HCT116 (cell line): ENCODE measurements at regions not wholly inside any gene's neighbourhood (a gene's known extent, or its start where the extent isn't known, plus 50 kb on each side); places are given as distances from the start of the nearest gene placed in this dataset.

ENCODE experiments used
- ATAC-seq: fragments of 200-7000 bp; cut with Tn5 transposase; 2 replicates; pipeline ENCODE4 v1.9.1; 2020; ENCODE audit warnings: mild to moderate bottlenecking, moderate library complexity
- BruUV-seq: library from RNA; stranded (reverse); fragments of 400-500 nt; replicated peaks from 2 replicates; lab custom pipeline; 2021; lab: Mats Ljungman, UMichigan
- CTCF ChIA-PET: fragments of 300-600 bp; sonication (Branson Sonifier 250); formaldehyde crosslinking; loops from one replicate; lab custom pipeline; 2021; ENCODE audit warnings: antibody characterized with exemption; lab: Charles Lee
- POLR2A ChIA-PET: fragments of 300-600, 350-600 bp; sonication (Branson Sonifier 250); formaldehyde crosslinking; loops from one replicate; lab custom pipeline; 2021; ENCODE audit warnings: antibody characterized with exemption; lab: Charles Lee
- RAD21 ChIA-PET, 2 experiments: fragments of 300-600 bp; sonication (Branson Sonifier 250); formaldehyde crosslinking; loops; one replicate each; lab custom pipeline; 2023; ENCODE audit warnings: low total read pairs in 2 of 2; ENCODE audit not compliant: uncharacterized antibody in 2 of 2, unreplicated experiment in 2 of 2, low non-redundant PET in 1 of 2; lab: Charles Lee
- DNase-seq: peaks from one replicate; pipeline ENCODE4 v3.0.0-alpha.2; 2010; ENCODE audit warnings: low read depth, low spot score
- H2AFZ ChIP-seq: fragments of 200-600 bp; shearing (Covaris generic), sonication (generic); 2 replicates; pipeline ENCODE4 v1.6.1; 2017; ENCODE audit warnings: low read depth, mixed run types, mixed read lengths, antibody characterized with exemption, low read length; ENCODE audit not compliant: poor library complexity, severe bottlenecking
- H3K27ac ChIP-seq: 2 replicates; pipeline ENCODE4 v1.5.1; 2012; ENCODE audit warnings: low read depth, low read length
- H3K27me3 ChIP-seq: fragments of 200-600 bp; sonication (generic); 2 replicates; pipeline ENCODE4 v1.6.1; 2016; ENCODE audit warnings: mixed run types, low read length, mixed read lengths; ENCODE audit not compliant: insufficient read depth
- H3K36me3 ChIP-seq, 2 experiments: fragments of 200-500 bp in 1 of 2; fragments of 200-600 bp in 1 of 2; sonication (Bioruptor generic) in 1 of 2; sonication (generic) in 1 of 2; 2 replicates each; pipeline versions ENCODE4 v1.5.1 to v1.6.1; 2014 to 2016; ENCODE audit warnings: low read length in 2 of 2, inconsistent platforms in 1 of 2, mixed read lengths in 1 of 2, mixed run types in 1 of 2; ENCODE audit not compliant: insufficient read depth in 2 of 2, control insufficient read depth in 1 of 2
- H3K4me1 ChIP-seq, 2 experiments: fragments of 200-600 bp in 1 of 2; sonication (generic) in 1 of 2; 2 replicates each; pipeline versions ENCODE4 v1.5.1 to v1.6.1; 2012 to 2017; ENCODE audit warnings: low read length in 2 of 2, inconsistent platforms in 1 of 2, mild to moderate bottlenecking in 1 of 2, mixed read lengths in 1 of 2, mixed run types in 1 of 2, moderate library complexity in 1 of 2; ENCODE audit not compliant: insufficient read depth in 2 of 2, control insufficient read depth in 1 of 2
- H3K4me2 ChIP-seq: fragments of 200-600 bp; sonication (generic); 2 replicates; pipeline ENCODE4 v1.6.1; 2017; ENCODE audit warnings: mixed run types, low read length, mixed read lengths
- H3K4me3 ChIP-seq, 2 experiments: fragments of 200-600 bp in 1 of 2; sonication (generic) in 1 of 2; replicated peaks in 1 of 2; 2 replicates each; pipeline ENCODE4 v1.5.1; 2011 to 2016; ENCODE audit warnings: low read length in 2 of 2, control low read depth in 1 of 2, low read depth in 1 of 2, mild to moderate bottlenecking in 1 of 2, mixed read lengths in 1 of 2, mixed run types in 1 of 2
- H3K79me2 ChIP-seq: fragments of 200-600 bp; sonication (generic); 2 replicates; pipeline ENCODE4 v1.6.1; 2017; ENCODE audit warnings: mild to moderate bottlenecking, mixed run types, low read length, moderate library complexity, mixed read lengths; ENCODE audit not compliant: insufficient read depth
- H3K9ac ChIP-seq: fragments of 200-600 bp; sonication (generic); 2 replicates; pipeline ENCODE4 v1.6.1; 2016; ENCODE audit warnings: low read length, mixed read lengths
- H3K9me2 ChIP-seq: fragments of 200-600 bp; sonication (generic), shearing (Covaris generic); 2 replicates; pipeline ENCODE4 v1.6.1; 2017; ENCODE audit warnings: mixed run types, mild to moderate bottlenecking, moderate library complexity; ENCODE audit not compliant: insufficient read depth
- H3K9me3 ChIP-seq, 2 experiments: fragments of 200-500 bp in 1 of 2; fragments of 200-600 bp in 1 of 2; sonication (Bioruptor generic) in 1 of 2; sonication (generic) in 1 of 2; 2 replicates each; pipeline ENCODE4 v1.6.1; 2014 to 2017; ENCODE audit warnings: low read length in 2 of 2, mixed read lengths in 2 of 2, inconsistent platforms in 1 of 2, low read depth in 1 of 2, mild to moderate bottlenecking in 1 of 2, mixed run types in 1 of 2, moderate library complexity in 1 of 2; ENCODE audit not compliant: control insufficient read depth in 1 of 2, insufficient read depth in 1 of 2
- H4K20me1 ChIP-seq: fragments of 200-600 bp; sonication (generic), shearing (Covaris generic); 2 replicates; pipeline ENCODE4 v1.6.1; 2017; ENCODE audit warnings: mixed run types, mild to moderate bottlenecking, moderate library complexity; ENCODE audit not compliant: insufficient read depth
- ATF3 ChIP-seq: IDR thresholded peaks from 2 replicates; pipeline ENCODE4 v1.6.1; 2012
- CEBPB ChIP-seq: IDR thresholded peaks from 2 replicates; pipeline ENCODE4 v1.6.1; 2012; ENCODE audit warnings: low read depth
- CTCF ChIP-seq, 3 experiments: fragments of 200-600 bp in 1 of 3; sonication (generic) in 1 of 3; IDR thresholded peaks in 2 of 3; conservative IDR thresholded peaks in 1 of 3; 2 replicates each; pipeline ENCODE4 v1.5.1; 2012 to 2017; ENCODE audit warnings: low read depth in 2 of 3, low read length in 2 of 3, antibody characterized with exemption in 1 of 3, borderline replicate concordance in 1 of 3, control low read depth in 1 of 3, mild to moderate bottlenecking in 1 of 3, mixed read lengths in 1 of 3, mixed run types in 1 of 3, moderate library complexity in 1 of 3; ENCODE audit not compliant: insufficient read depth in 1 of 3
- EGR1 ChIP-seq: IDR thresholded peaks from 2 replicates; pipeline ENCODE4 v1.6.1; 2012; ENCODE audit warnings: low read depth
- EZH2 ChIP-seq: fragments of 200-600 bp; sonication (generic); IDR thresholded peaks from 2 replicates; pipeline ENCODE4 v1.6.1; 2017; ENCODE audit warnings: antibody characterized with exemption, mixed run types
- EZH2phosphoT487 ChIP-seq: fragments of 200-600 bp; IDR thresholded peaks from 2 replicates; pipeline ENCODE4 v1.6.1; 2018; ENCODE audit warnings: antibody characterized with exemption, borderline replicate concordance
- JUND ChIP-seq: IDR thresholded peaks from 2 replicates; pipeline ENCODE4 v1.6.1; 2012
- RAD21 ChIP-seq: IDR thresholded peaks from 2 replicates; pipeline ENCODE4 v1.6.1; 2012; ENCODE audit warnings: low read depth, mild to moderate bottlenecking
- TCF7L2 ChIP-seq: IDR thresholded peaks from 2 replicates; pipeline ENCODE4 v1.7.0; 2011; ENCODE audit warnings: borderline replicate concordance, inconsistent platforms; ENCODE audit not compliant: insufficient read depth, insufficient read length; ENCODE audit errors: extremely low read depth
- ZBTB33 ChIP-seq: IDR thresholded peaks from 2 replicates; pipeline ENCODE4 v1.6.1; 2011; ENCODE audit warnings: mild to moderate bottlenecking, low read length, moderate library complexity; ENCODE audit not compliant: insufficient replicate concordance; ENCODE audit errors: extremely low read depth
- ZFX ChIP-seq: fragments of 450-650 bp; IDR thresholded peaks from 2 replicates; pipeline ENCODE4 v1.6.1; 2017
- ZNF274 ChIP-seq: fragments of 200-500 bp; sonication (Bioruptor generic); IDR thresholded peaks from 2 replicates; pipeline ENCODE4 v1.6.1; 2014; ENCODE audit warnings: mild to moderate bottlenecking, low read depth, low read length, inconsistent platforms
- intact Hi-C: fragments of 100-400 bp; cut with micrococcal nuclease; formaldehyde crosslinking; loops from 2 replicates; pipeline ENCODE4 v1.10.0; 2022

GRCh38 chr10:64859911-64860310 is 1338.7 kb downstream of the REEP3 start:
- intact Hi-C loops: no loop called here
- ATAC-seq: no peak
- no TSS peak for BruUV-seq

More at GRCh38 chr10:64859911-64860310, 1338.7 kb downstream of the REEP3 start:
- Histone ChIP-seq H3K9me3 (no peaks in the 10 kb centered on the region), H2AFZ (no peak overlapping the region), H4K20me1 (no peaks in the 10 kb centered on the region), H3K9me2 (no peaks in the 10 kb centered on the region), H3K27ac (no peak overlapping the region), H3K4me2 (no peak overlapping the region), H3K4me3 (no peak overlapping the region), H3K79me2 (no peaks in the 10 kb centered on the region), H3K4me1 (no peaks in the 10 kb centered on the region), H3K9ac (no peak overlapping the region), H3K27me3 (no peaks in the 10 kb centered on the region), H3K36me3 (no peaks in the 10 kb centered on the region)
- ChIA-PET RAD21 (no interaction called here), CTCF (no interaction called here), POLR2A (no interaction called here)
- TF ChIP-seq ZNF274 (no peak), EZH2phosphoT487 (no peak), RAD21 (no peak), CEBPB (no peak), CTCF (IDR thresholded peaks at IDR 0.05 in 2 of 3, conservative IDR thresholded peaks at IDR 0.05 in 1 of 3; ENCODE audit: borderline replicate concordance in 1 of 3, insufficient read depth in 1 of 3, low read depth in 2 of 3, low read length in 2 of 3) (no peak), ATF3 (no peak), EGR1 (no peak), ZBTB33 (no peak), ZFX (no peak), JUND (no peak), TCF7L2 (no peak), EZH2 (no peak)
- DNase-seq: no peak
